ENCODE measurements at regions not wholly inside any gene's neighbourhood (a gene's known extent, or its start where the extent isn't known, plus 50 kb on each side); places are given as distances from the start of the nearest gene placed in this dataset.

DNA sequence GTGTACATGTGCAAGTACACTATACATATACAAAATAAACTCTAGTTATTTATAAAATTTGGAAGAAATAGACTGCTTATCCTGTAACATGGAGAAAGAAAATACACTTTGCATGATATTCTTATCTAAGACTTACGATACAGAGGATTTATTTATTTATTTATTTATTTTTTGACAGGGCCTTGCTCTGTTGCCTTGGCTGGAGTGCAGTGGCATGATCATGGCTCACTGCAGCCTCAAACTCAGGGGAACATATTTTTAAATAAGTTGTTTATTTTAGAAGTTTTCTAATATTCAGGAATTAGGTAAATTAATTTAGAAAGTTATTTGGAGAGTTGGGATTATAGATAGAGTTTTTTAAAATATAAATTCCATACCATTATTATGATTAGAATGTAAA is 116.7 kb downstream of the GPR85 start:
- TF ChIP-seq, protein P1, sequence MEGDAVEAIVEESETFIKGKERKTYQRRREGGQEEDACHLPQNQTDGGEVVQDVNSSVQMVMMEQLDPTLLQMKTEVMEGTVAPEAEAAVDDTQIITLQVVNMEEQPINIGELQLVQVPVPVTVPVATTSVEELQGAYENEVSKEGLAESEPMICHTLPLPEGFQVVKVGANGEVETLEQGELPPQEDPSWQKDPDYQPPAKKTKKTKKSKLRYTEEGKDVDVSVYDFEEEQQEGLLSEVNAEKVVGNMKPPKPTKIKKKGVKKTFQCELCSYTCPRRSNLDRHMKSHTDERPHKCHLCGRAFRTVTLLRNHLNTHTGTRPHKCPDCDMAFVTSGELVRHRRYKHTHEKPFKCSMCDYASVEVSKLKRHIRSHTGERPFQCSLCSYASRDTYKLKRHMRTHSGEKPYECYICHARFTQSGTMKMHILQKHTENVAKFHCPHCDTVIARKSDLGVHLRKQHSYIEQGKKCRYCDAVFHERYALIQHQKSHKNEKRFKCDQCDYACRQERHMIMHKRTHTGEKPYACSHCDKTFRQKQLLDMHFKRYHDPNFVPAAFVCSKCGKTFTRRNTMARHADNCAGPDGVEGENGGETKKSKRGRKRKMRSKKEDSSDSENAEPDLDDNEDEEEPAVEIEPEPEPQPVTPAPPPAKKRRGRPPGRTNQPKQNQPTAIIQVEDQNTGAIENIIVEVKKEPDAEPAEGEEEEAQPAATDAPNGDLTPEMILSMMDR (optimal IDR thresholded peaks at IDR 0.05 in 1 of 3, IDR thresholded peaks at IDR 0.05 in 1 of 3, conservative IDR thresholded peaks at IDR 0.05 in 1 of 3; ENCODE audit: extremely low read depth in 1 of 3, insufficient read depth in 2 of 3, low read length in 3 of 3) = no peak
- no peak for TF ChIP-seq EZH2 (IDR thresholded peaks at IDR 0.05; ENCODE audit: low read length)

Measured in keratinocyte (primary cell).